NOMO-1 treated with dmso at 0.1 percent for 144 hours (cell line): ENCODE measurements at regions not wholly inside any gene's neighbourhood (a gene's known extent, or its start where the extent isn't known, plus 50 kb on each side); places are given as distances from the start of the nearest gene placed in this dataset.

Experiments
- DNase-seq: peaks from one replicate; lab custom pipeline; 2025; ENCODE audit not compliant: unreplicated experiment; lab: John Stamatoyannopoulos, UW

DNA sequence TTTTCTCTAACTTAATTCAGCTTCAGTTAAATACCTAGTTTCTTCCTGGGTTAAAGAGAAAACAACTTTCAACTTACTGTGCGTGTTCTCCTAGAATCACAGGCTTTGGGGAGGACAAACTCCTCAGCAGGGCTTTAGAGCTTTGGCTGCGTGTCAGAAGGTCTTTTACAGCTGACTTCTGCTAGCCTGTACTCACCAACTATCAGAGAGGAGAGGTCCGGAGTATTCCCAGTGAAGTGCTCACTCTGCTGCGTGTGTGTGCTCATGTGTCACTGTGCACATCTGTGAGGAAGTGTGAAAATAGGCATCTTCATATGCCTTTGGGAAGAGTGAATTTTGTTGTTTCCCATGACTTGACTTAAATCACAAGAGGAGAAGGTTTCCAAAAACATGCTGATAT, 423.2 kb upstream of the SGCD start:
- DNase-seq: no peak

DNA sequence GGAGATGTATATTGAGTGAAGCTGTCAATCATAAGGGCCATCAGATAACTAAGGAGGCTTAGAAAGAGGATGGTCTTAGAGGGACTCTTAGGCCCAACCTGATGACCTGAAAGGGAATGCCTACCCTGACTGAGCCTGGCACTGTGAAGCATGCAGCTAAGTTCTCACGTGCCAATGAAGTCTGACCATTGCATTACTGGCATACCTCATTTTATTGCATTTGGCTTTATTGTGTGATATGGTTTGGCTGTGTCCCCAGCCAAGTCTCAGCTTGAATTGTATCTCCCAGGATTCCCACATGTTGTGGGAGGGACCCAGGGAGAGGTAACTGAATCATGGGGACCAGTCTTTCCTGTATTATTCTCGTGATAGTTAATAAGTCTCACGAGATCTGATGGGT, 421.6 kb upstream of the SGCD start:
- no peak for DNase-seq

DNA sequence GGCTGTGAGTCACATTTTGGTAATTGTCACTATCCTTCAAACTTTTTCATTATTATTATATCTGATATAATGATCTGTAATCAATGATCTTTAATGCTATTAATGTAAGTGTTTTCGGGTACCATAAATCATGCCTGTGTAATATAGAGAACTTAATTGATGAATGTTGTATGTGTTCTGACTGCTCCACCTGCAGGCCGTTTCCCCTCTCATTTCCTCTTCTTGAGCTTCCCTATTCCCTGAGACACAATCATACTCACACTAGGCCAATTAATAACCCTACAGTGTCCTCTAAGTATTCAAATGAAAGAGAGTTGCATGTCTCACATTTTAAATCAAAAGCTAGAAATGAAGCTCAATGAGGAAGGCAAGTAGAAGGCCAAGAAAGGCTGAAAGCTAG, 420.9 kb upstream of the SGCD start:
- DNase-seq: no peak

DNA sequence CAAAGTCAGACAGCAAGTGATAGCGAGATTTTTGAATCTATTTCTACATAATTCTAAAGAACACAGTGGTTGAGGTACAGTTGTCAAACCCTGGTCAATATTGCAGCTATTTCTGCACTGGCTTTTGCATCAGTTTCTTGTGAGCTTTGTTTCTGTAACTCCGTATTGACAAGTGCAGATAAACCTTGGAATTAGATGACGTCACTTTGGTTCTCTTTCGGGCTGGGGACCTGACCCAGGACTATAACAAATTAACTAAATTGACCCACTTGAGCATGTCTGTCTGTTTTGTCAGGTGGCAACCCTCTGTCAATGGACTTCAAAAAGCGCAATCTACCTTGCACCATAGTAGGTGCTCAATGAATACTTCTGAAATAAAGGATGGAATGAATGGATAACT, 418.4 kb upstream of the SGCD start:
- no peak for DNase-seq

DNA sequence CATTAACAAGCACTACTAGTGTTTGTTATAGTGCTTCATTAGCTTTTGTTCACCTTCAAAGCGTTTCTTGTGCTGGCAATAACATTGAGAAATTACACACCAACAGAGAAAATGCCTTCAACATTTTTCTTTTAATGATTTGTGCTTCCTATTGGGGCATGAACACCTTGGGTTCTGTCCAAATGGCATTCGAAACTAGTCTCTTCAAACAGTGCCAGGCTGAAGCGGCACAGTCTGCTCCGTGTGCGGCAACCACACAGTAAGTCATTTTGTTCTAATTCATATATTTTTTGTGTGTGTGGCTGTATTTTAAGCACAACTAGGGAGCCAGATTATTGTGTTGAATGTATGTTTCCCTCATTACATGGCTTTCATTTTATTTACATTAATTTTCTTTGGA, 414.7 kb upstream of the SGCD start:
- DNase-seq: no peak

DNA sequence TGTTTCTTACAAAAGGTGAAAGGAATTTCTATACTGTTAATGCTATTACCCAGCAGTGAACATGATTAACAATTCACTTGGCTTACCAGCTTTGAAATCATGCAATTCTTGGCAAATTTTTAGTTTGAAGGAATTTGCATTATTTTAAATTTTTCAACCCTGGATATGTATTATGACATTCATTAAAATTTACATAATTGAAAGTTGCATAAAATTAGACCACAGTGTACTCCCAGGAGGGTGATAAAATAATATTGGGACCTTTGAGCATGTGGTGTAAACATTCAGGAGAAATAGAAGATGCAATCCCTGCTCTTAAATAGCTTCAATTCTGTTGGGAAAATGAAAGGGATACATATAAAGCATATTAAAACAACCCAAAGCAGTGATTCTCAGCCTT, 412.2 kb upstream of the SGCD start:
- DNase-seq: no peak

DNA sequence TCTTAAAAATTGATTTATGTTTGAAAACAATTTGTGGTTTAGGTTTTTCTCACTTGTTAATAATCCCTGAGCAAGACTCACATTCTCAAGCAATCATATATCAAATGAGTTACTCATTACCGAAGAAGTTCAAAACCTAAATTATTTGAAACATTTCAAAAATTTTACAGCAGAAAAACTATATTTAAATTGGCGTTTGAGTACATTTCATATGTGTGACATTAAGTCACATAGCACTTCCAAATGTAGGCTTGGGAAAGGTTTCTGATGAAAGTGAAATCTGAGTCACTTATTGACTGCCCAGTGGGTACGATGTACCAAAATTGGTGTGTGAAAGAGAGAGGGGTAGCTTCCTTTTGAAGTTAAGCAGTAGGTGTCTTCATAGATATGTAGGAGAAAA, 411.4 kb upstream of the SGCD start:
- no peak for DNase-seq

DNA sequence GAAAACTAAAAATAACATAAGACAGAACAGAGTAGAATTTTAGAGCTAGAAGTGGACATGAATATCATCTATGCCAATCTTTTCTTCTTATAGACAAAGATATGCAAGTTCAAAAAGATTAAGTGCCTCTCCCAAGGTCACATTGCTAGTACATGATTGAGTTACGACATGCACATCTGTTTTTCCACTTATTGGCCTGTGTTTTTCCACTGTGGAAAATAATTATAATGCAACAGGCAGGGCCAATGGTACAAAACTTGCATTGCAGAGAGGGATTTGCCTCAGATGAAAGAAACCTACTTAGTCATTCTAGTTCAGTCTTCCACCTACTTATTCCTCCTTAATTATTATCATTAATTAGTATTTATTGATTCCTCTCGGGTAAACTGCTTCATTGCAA, 407.8 kb upstream of the SGCD start:
- DNase-seq: no peak

DNA sequence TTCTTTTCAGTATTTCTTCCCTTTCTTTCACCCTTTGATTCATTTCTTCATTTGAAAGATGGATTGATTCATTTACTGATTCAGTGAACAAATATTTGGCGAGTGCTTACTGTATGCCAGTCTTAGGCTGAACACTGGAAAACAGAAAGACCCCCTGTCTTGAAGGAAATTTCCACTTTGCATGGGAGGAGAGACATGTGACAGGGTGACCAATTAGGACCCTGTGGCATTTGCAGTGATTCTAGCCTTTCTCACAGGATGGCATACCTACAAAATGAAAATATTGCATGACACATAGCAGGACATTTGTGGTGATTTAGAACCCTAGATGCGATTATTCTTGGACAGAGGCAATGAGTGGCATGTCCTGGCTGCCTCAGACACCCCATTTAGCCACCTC, 407.2 kb upstream of the SGCD start:
- DNase-seq: no peak

DNA sequence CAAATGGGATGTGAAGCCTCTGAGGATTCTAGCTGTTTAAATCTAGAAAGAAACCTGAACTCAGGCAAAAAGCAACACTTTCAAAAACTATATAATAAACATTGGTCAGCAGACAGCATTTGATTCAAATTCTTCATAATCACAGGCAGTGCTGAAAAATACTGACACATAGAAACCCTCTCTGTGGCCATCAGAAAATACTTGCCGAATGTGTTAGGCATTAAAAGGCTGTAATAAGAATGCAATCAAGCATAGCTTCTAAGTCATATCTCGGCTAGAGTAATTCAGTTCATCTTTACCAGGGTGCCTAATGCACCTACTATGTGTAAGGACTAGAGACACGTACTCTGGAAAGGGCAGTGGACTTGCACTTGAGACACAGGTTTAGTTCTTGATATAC, 405.3 kb upstream of the SGCD start:
- no peak for DNase-seq

DNA sequence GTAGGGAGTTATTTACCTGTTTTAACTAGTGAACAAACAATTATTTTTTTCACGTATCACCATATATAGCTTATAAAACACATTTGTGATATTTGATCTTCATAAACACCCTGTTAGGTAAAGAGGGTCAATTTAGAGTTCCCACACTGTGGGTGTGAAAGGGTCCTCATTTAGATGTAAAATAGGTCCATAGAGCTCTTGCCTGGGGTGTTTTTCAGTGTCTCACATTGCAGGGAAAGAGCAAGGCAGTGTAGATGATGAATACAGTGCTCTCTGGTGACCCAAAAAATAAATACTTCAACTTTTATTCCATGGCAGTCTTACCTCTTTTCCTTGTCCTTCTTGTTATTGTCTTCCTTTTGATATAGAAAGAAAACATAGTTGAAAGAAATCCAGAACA, 403.2 kb upstream of the SGCD start:
- DNase-seq: no peak

DNA sequence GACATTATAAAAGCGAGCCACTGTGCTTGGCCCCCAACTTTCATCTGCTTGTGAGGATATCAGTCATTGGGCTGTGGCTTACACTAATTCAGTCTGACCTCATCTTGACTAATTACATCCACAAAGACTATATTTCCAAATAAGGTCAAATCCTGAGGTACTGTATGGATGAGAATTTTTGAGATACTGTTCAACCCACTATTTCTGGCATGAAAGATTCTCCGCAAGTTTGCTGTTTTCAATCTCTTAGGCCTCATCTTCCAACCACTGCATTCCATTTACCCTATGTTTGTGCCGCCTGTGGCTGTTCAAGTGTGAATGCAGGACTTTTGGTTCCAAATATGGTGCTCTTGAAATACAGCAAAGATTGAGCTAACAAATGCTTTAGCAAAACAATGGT, 400.9 kb upstream of the SGCD start:
- DNase-seq: no peak

DNA sequence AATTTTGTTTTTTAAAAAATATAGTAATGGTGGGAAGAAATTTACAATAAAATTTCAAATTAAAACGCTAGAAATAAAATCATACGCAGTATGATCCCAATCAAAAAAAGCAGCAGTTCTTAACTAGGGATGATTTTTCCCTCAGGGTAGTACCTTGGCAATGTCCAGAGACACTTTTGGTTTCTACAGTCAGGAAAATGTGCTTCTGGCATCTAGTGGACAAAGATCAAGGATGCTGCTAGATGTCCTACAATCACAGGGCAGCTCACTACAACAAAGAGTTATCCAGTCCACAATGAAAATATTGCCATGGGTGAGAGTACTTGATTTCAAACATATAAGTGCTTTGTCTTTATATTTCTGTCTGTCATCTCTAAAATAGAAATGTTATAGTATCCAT, 400.2 kb upstream of the SGCD start:
- no peak for DNase-seq

DNA sequence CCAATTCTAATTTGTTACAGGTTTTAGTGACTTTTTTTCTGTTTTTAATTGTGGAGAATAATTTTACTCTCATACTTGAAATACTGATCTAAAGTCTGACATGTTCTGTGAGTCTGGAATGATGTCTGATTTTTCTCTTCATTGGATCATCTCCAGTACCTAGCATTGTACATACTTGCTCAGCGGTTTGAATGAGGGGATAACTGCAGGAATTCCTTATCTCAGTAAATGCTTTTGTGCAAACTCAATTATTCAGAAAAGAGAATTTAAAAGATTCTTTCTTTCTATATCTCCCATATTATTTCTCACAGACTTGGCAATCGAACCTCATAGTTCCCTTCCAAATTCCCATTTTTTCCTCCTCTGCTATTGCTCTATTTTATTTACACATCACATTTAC, 397.9 kb upstream of the SGCD start:
- DNase-seq: no peak

DNA sequence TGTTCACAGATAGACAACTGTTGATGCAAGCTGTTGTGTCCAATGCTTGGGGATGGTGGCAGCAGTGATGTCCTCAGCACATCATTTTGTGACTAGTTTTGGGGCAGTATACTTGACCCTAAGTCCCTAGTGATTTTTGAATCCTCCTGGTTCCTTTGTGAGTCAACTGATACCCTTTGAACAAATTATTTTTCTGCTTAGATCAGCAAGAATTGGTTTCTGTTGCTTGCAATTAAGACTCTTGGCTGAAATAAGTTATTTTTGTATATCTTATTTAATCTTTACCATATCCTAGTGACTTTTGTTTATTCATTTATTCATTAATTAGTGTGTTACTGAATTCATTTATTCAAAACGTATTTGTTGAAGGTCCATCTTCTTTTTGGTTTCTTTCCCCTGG, 392.0 kb upstream of the SGCD start:
- DNase-seq: no peak

DNA sequence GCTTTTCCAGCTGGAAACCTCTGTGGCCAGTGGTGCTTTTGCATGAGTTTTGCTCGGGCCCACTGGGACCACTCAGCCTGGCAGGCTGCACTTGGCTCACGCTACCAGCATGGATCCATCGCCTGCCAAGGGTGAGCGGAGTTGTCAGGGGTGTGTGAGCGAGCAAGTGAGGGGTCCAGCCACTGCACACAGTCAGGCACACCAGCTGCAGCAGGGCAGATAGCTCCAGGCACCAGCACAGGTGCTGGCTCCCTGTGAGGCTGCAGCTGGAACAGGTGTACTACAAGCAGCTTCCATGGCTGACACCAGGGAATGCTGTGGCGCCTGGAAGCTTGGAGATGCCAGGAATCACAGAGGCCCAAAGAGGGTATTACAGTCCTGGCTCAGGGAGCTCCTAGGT, 391.2 kb upstream of the SGCD start:
- no peak for DNase-seq

DNA sequence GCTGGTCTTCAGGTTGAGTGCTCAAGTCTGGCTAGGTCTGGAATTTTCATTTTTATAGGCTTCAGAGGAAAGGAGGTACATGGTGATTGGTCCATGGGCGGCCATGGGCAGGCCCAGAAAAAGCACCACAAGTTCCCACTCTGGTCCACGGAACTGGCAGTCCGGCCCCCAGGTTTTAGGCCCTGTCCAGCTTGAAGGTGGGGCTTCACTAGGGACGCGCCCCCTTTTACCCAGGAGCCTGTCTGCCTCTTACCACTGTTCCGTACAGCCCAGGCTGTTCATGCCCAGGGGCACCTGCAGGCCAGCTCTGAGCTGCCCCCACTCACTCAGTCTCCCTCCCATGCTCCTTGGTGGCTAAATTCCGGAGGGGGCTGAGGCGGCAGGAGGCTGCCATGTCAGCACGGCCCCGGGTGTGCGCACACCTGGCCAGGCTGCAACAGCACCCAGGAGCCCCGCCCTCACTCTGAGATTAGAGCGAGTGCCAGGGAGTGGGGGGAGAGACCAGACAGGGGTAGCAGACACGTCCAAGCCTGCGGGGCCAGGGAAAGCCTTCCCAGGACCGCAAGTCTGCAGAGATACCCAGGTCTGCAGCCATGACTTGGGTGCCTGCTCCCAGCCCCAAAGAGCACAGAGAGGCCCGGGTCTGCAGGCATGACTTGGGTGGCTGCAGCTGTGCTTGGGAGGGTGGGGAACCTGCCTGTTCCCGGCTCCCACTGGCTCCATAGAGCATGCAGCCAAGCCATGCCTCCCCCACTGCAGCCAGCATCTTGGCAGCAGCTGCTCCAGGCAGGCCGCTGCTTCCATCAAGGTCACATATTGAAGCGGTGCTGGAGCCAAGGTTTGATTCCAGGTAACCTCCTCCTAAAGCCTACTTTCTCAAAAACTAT, 390.2 kb upstream of the SGCD start:
- DNase-seq: no peak

DNA sequence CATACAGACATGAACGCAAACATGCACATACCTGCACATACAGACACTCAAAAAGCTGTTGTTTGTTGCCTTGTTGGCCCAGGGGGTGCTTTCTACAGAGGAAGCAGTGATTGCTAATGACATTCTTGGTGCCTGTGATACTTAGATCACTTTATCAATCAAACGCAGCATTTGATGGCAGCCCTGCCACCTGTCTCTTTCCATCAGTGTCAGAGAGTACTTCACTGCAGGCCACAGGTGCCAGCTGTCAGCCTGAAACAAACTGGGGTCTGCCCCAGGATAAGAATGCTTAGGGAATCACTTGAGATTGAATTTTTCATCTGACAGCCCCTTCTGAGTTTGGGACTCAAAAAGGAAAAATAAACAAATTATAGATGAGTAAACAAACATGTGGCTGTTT, 388.9 kb upstream of the SGCD start:
- no peak for DNase-seq

DNA sequence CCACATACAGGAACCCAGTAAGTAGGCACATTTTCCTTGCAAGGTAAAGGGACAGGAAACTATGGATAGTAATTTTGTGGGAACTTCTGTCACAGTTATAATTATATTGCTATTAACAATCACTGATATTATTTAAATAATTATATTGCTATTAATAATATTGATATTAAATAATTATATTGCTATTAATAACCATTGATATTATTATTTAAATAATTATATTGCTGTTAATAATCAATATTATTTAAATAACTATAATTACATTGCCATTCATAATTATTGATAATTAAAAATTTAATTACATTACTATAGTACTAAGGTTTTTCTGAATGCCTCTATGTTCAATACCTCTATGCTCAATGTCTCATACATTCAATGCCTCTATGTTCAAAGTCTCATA, 385.6 kb upstream of the SGCD start:
- no peak for DNase-seq

DNA sequence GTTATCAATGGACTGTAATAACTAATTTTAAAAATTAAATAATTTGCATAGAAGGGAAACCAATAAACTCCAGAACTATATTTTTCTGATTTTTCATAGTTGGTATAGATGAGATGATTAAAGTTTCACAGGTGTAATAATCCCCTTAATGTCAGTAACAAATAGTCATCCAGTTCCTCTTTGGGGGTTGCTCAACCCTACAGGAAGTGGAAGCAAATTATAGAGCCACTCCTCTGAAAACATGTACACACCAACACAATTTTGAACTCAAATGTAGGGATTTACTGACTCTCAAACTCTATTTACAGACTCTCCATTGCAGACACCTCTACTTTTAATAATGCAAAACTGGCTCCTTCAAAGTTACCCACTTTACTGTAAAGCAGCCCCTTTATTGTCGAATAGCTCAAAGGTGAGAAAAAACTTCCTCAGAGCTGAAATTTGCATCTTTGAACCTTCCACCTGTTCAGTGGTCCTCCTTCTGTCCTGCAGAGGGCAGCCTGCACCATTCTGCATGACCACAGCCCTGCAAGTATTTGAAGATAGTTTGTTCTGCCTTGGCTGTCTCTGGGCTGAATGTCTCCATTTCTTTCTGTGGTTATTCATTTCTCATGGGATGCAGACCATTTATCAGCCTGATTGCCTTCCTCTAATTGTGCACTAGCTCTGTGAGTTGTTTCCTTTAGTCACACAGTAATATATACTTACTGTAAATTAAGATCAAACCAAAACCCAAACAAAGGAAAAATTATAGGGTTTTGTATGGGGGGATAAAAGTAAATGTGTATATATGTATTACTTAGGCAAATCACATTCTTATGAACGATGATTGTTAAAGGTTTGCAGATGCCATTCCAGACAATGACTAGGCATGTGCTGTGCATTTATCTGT, 383.2 kb upstream of the SGCD start:
- DNase-seq: peak; percentile 4

DNA sequence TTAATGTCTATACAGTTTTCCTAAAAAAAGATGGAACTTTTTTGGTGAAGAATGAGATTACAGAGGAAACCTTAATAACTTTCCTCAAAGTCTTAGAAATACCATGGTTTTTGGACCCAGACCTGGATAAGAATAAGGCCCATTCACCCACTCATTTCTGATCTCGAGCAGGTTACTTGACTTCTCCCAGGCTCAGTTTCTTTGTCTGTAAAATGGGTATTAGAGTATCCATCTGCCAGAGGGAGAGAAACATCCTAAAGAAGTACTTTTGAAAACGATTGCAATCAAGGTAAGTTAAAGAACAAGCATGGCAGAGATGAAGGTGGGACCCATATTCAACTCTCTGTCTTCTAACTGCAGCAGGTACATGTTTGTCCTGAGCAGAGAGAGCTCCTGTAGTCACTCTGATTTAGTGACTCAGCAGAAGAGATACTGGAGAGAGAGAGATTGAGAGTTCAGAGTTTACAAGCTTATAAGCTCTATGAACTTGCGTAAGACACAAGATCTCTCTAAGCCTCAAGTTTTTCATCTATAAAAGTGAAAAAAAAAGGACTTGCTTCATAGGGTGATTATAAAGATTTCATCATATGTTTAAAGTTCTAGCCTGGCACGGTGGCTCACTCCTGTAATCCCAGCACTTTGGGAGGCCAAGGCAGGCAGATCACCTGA, 379.4 kb upstream of the SGCD start:
- DNase-seq: no peak

DNA sequence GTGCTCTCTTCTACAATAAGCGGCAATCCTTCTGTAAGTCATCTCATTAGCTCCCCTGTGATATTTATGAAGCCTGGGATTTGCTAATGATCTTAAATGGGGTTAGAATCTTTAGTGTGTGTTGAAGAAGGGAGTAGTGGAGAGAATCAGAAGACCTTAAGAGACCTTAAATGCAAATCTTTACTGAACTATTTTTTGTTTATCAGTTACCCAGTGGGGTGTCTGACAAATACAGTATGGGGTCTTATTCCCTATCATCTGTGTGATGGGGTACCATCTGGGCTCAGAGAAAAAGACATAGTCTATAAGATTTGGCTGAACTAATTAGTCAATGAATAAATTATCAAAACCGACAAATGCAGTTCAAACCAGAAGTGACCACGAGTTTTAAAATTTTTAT, 378.4 kb upstream of the SGCD start:
- no peak for DNase-seq
